Activated naive CD8-positive, alpha-beta T cell treated with anti-CD3 and anti-CD28 coated beads, Interleukin-2, amount 10 ng/mL, durations not matched to agents 7 days and 5 days (primary cell): ENCODE measurements at regions not wholly inside any gene's neighbourhood (a gene's known extent, or its start where the extent isn't known, plus 50 kb on each side); places are given as distances from the start of the nearest gene placed in this dataset.

Experiments
- ATAC-seq: fragments of 150-1000 bp; cut with Tn5 transposase; one replicate; pipeline ENCODE4 v1.10.0; 2021; ENCODE audit warnings: low read depth, moderate library complexity
- POLR2A ChIA-PET: fragments of 350-600 bp; sonication (Branson Sonifier 250); formaldehyde crosslinking; loops from one replicate; lab custom pipeline; 2021; ENCODE audit warnings: antibody characterized with exemption; lab: Charles Lee
- DNase-seq: peaks from one replicate; pipeline ENCODE4 v3.0.0; 2021
- H3K27ac Mint-ChIP-seq: one replicate; pipeline ENCODE4 v1.8.0; 2022; ENCODE audit warnings: mild to moderate bottlenecking, mixed read lengths
- H3K27me3 Mint-ChIP-seq: one replicate; pipeline ENCODE4 v1.8.0; 2022; ENCODE audit warnings: mild to moderate bottlenecking, moderate library complexity, mixed read lengths
- H3K36me3 Mint-ChIP-seq: one replicate; pipeline ENCODE4 v1.8.0; 2021; ENCODE audit warnings: mild to moderate bottlenecking, mixed read lengths
- H3K4me1 Mint-ChIP-seq: one replicate; pipeline ENCODE4 v1.8.0; 2021; ENCODE audit warnings: mixed read lengths
- H3K4me3 Mint-ChIP-seq: one replicate; pipeline ENCODE4 v1.8.0; 2022; ENCODE audit warnings: mild to moderate bottlenecking, moderate library complexity, mixed read lengths
- H3K9me3 Mint-ChIP-seq: one replicate; pipeline ENCODE4 v1.8.0; 2021; ENCODE audit warnings: mixed read lengths

GRCh38 chr2:129061769-129062121 lies 743.1 kb upstream of the HS6ST1 start:
- Mint-ChIP-seq H3K4me3 (no peak overlapping the region), H3K9me3 (no peaks in the 10 kb centered on the region), H3K4me1 (peaks cover 2% of the 10 kb centered on the region), H3K27me3 (no peaks in the 10 kb centered on the region), H3K27ac (no peak overlapping the region), H3K36me3 (no peaks in the 10 kb centered on the region)
- ATAC-seq: no peak
- no peak for DNase-seq
- POLR2A ChIA-PET: no interaction called here

DNA sequence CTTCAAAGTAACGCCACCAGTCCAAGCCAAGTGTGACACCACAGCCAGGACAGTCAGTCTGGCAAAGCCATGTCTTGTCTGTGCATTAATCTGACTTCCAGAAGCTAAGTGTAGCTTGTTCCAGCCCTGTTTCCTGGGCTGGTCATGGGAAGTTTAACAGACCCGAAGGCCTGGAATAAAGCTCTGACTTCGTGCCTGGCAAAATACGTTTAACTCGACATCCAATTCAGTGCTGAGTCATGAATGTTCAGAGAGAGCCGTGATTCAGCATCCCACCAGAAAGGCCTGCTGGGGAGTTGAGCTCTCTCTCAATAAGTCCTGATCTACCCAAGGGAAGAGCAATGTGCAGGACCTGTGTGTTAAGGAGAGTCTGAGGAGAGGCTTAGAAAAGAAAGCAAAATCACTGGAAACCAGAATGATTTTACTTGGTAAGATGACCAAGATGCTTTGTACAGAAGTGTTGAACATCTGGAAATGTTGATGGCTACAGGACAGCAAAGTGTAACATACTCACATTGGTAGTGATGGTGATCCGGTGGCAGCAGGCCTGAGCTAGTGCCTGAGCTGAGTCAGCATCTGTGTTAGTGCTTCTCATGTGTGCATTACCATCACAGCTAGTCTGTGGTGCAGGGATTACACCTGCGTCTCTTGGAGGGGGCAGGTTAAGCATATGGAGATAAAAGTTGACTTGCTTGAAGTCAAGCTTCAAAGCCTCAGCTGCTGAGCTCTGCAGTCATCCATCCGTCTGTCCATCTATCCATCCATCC lies 743.7 kb upstream of the HS6ST1 start:
- Mint-ChIP-seq H3K4me3 (no peak overlapping the region), H3K27ac (no peak overlapping the region), H3K4me1 (peaks cover 2% of the 10 kb centered on the region), H3K27me3 (no peaks in the 10 kb centered on the region), H3K36me3 (no peaks in the 10 kb centered on the region), H3K9me3 (no peaks in the 10 kb centered on the region)
- no peak for ATAC-seq
- POLR2A ChIA-PET: no interaction called here
- DNase-seq: no peak

GRCh38 chr2:129067070-129067469 lies 748.4 kb upstream of the HS6ST1 start:
- no peaks in the 10 kb centered on the region for H3K9me3 Mint-ChIP-seq
- DNase-seq (no peak), ATAC-seq (no peak)
- H3K4me1 Mint-ChIP-seq: peaks cover 2% of the 10 kb centered on the region
- H3K27me3 Mint-ChIP-seq: no peaks in the 10 kb centered on the region
- no peak overlapping the region for H3K4me3 Mint-ChIP-seq
- no peaks in the 10 kb centered on the region for H3K36me3 Mint-ChIP-seq
- POLR2A ChIA-PET: no interaction called here
- H3K27ac Mint-ChIP-seq: no peak overlapping the region

DNA sequence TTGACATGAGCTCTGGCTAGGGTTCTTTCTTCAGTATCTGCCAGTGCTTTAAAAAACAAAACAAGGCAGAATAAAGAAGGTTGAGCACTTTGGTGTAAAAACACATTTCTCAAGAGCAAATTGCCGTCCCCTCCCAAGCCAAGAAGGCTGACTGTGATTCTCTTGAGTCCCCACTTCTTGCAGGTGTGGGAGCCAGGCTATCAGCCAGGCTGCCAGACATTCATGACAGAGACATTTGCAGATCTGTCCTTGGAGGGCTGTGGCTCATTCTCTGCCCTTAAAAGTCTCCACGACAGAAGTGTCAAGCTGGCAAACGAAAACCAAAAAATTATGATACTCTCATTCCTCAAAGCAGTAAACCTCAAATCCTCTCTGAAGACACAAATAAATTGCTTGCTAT lies 749.3 kb upstream of the HS6ST1 start:
- ATAC-seq: no peak

GRCh38 chr2:129068543-129068942 lies 749.9 kb upstream of the HS6ST1 start:
- POLR2A ChIA-PET: no interaction called here
- H3K36me3 Mint-ChIP-seq: no peaks in the 10 kb centered on the region

More for the DNA sequence above, 749.3 kb upstream of the HS6ST1 start:
- Mint-ChIP-seq H3K4me3 (no peak overlapping the region), H3K27me3 (no peaks in the 10 kb centered on the region), H3K36me3 (no peaks in the 10 kb centered on the region), H3K27ac (no peak overlapping the region), H3K9me3 (no peaks in the 10 kb centered on the region), H3K4me1 (peaks cover 2% of the 10 kb centered on the region)
- DNase-seq: no peak
- POLR2A ChIA-PET: no interaction called here

DNA sequence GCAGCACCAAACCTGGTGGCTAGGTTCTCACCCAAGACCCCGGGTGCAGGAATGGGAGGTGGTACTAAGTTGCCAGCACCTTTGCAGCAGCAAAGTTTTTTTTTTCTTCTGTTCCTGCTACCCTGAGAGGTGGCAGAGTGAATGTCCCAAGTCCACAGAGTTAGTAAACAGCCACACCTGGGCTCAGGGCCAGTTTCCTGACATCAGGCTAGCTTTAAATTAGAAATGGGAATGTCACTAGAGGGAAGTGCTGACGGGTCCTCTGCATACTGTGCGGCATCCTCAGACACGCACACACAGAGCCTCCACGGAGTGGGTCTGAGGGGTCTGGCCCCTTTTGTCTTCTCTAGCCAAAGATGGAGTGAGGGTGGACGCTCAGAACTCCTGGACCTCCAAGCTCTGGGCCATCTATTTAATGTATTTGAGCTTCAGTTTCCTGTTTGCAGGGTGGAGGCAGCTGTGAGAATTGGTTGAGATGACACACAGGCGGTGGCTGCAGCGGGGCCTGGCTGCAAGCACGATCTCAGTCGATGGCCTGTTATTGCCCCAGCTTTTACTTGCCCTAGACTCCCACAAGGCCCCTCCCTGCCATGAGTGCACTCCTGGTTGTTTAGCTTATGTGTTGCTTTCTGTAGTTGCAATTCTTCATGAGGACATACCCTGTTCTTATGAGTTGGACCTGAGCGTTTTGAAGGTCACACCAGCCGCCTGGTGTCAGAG lies 751.4 kb upstream of the HS6ST1 start:
- ATAC-seq (no peak), DNase-seq (no peak)
- Mint-ChIP-seq H3K9me3 (no peaks in the 10 kb centered on the region), H3K4me3 (no peak overlapping the region), H3K27ac (no peak overlapping the region), H3K27me3 (no peaks in the 10 kb centered on the region), H3K36me3 (no peaks in the 10 kb centered on the region), H3K4me1 (no peaks in the 10 kb centered on the region)
- POLR2A ChIA-PET: no interaction called here

More at GRCh38 chr2:129068543-129068942, 749.9 kb upstream of the HS6ST1 start:
- no peak overlapping the region for H3K27ac Mint-ChIP-seq
- H3K9me3 Mint-ChIP-seq: no peaks in the 10 kb centered on the region
- DNase-seq: no peak
- H3K4me1 Mint-ChIP-seq: peaks cover 2% of the 10 kb centered on the region
- no peak overlapping the region for H3K4me3 Mint-ChIP-seq
- no peaks in the 10 kb centered on the region for H3K27me3 Mint-ChIP-seq
- ATAC-seq: no peak

- POLR2A ChIA-PET: no interaction called here
- no peaks in the 10 kb centered on the region for H3K9me3 Mint-ChIP-seq
- ATAC-seq: no peak
- H3K4me1 Mint-ChIP-seq: no peaks in the 10 kb centered on the region
- DNase-seq: no peak
- H3K27me3 Mint-ChIP-seq: no peaks in the 10 kb centered on the region
- no peak overlapping the region for H3K27ac Mint-ChIP-seq
- no peaks in the 10 kb centered on the region for H3K36me3 Mint-ChIP-seq
- no peak overlapping the region for H3K4me3 Mint-ChIP-seq
Observed at GRCh38 chr2:129070663-129071062, 752.0 kb upstream of the HS6ST1 start.

GRCh38 chr2:129071531-129071930 lies 752.9 kb upstream of the HS6ST1 start:
- no peaks in the 10 kb centered on the region for H3K9me3 Mint-ChIP-seq
- ATAC-seq: no peak
- no peak for DNase-seq
- no peaks in the 10 kb centered on the region for H3K36me3 Mint-ChIP-seq
- H3K4me1 Mint-ChIP-seq: no peaks in the 10 kb centered on the region
- H3K27ac Mint-ChIP-seq: no peak overlapping the region
- POLR2A ChIA-PET: no interaction called here
- no peaks in the 10 kb centered on the region for H3K27me3 Mint-ChIP-seq
- no peak overlapping the region for H3K4me3 Mint-ChIP-seq

DNA sequence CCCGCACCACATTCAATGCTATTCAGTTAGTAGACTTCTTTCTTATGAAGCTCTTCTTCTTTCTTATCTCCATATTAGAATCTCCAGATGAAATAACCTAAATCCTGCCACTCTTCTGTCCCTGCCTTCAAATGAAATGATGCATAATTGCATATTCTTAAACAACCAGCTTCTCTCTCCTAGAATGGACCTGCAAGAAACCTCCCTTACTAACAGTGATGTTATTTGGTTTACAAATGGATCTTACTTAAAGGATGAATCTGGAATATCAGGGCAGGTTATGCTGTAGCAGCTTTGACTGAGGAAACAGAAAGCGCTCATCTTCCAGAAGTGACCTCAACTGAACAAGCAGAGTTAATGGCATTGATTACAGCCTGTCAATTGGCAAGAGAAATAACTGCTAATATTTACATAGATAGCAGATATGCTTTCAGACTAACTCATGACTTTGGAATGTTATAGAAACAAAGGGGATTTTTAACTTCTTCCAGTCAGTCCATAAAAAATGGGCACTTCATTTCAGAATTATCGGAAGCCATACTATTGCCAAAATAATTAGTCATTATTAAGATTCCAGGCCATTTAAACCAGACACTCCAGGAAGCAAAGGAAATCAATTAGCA lies 755.7 kb upstream of the HS6ST1 start:
- POLR2A ChIA-PET: no interaction called here
- Mint-ChIP-seq H3K27ac (no peak overlapping the region), H3K4me1 (no peaks in the 10 kb centered on the region), H3K27me3 (no peaks in the 10 kb centered on the region), H3K9me3 (no peaks in the 10 kb centered on the region), H3K36me3 (no peaks in the 10 kb centered on the region), H3K4me3 (no peak overlapping the region)
- DNase-seq: no peak
- ATAC-seq: no peak

DNA sequence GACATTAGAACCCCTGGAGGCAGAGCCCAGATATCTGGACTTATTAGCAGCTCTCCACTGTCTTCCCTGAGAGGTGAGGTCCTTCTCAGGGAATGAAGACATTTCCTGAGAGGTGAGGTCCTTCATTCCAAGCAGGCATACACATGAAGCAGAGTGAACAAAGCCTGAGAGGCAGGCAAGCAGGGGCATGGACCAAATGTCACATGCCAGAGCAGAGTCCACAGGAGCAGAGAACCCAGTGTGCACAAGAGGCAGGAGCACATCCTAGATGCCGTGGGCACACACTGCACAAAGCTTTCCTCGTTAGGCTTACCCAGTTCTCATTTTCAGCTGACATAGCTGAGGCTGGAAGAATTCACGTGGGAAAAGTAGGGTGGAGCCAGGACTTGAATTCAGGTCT lies 759.9 kb upstream of the HS6ST1 start:
- Mint-ChIP-seq H3K4me3 (no peak overlapping the region), H3K27ac (no peak overlapping the region), H3K4me1 (no peaks in the 10 kb centered on the region), H3K9me3 (no peaks in the 10 kb centered on the region), H3K36me3 (no peaks in the 10 kb centered on the region), H3K27me3 (no peaks in the 10 kb centered on the region)
- no peak for ATAC-seq
- POLR2A ChIA-PET: no interaction called here
- DNase-seq: no peak

- POLR2A ChIA-PET: no interaction called here
- ATAC-seq: no peak
- Mint-ChIP-seq H3K9me3 (no peaks in the 10 kb centered on the region), H3K4me1 (no peaks in the 10 kb centered on the region), H3K36me3 (no peaks in the 10 kb centered on the region), H3K27ac (no peak overlapping the region), H3K4me3 (no peak overlapping the region), H3K27me3 (peaks cover 6% of the 10 kb centered on the region)
- no peak for DNase-seq
Observed at GRCh38 chr2:129080715-129081476, 762.2 kb upstream of the HS6ST1 start.

DNA sequence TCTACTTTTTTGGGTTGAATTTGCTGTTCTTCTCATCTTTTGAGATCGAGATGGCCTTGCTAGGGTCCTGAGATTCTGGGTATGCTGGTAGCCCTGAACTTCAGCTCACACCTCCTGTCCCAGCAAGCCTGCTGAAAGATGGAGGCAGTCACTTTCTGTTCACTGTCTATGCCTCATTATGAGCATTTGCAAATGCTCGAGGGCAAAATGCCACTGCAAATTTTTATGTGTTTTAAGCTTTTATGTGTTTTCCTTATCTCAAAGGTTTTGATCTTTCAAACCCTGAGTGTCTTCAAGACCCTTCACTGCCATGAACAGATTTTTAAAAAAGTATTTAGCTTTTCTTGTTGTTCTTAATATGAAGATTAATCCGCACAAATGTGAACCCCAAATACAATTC lies 766.7 kb upstream of the HS6ST1 start:
- H3K4me3 Mint-ChIP-seq: no peak overlapping the region
- no peaks in the 10 kb centered on the region for H3K36me3 Mint-ChIP-seq
- H3K27ac Mint-ChIP-seq: no peak overlapping the region
- no peaks in the 10 kb centered on the region for H3K4me1 Mint-ChIP-seq
- H3K9me3 Mint-ChIP-seq: no peaks in the 10 kb centered on the region
- DNase-seq: no peak
- no peak for ATAC-seq
- H3K27me3 Mint-ChIP-seq: peaks cover 6% of the 10 kb centered on the region
- POLR2A ChIA-PET: no interaction called here

GRCh38 chr2:129087133-129087813 lies 768.6 kb upstream of the HS6ST1 start:
- no peaks in the 10 kb centered on the region for H3K4me1 Mint-ChIP-seq
- DNase-seq: no peak
- H3K36me3 Mint-ChIP-seq: no peaks in the 10 kb centered on the region
- no peak for ATAC-seq
- no peaks in the 10 kb centered on the region for H3K9me3 Mint-ChIP-seq
- no peak overlapping the region for H3K27ac Mint-ChIP-seq
- no peak overlapping the region for H3K4me3 Mint-ChIP-seq
- POLR2A ChIA-PET: no interaction called here
- peaks cover 6% of the 10 kb centered on the region for H3K27me3 Mint-ChIP-seq
